HG02852 (cell line): ENCODE measurements at regions not wholly inside any gene's neighbourhood (a gene's known extent, or its start where the extent isn't known, plus 50 kb on each side); places are given as distances from the start of the nearest gene placed in this dataset.
"Not testable (repeated sequence)": the region's sequence is repeated elsewhere in the genome, so short reads cannot be mapped to it uniquely, and the experiment has no call there.

Source experiments
- ATAC-seq: cut with Tn5 transposase; IDR thresholded peaks from one replicate; pipeline ENCODE4 v1.9.1; 2021; ENCODE audit warnings: mild to moderate bottlenecking, moderate library complexity; ENCODE audit not compliant: unreplicated experiment

DNA sequence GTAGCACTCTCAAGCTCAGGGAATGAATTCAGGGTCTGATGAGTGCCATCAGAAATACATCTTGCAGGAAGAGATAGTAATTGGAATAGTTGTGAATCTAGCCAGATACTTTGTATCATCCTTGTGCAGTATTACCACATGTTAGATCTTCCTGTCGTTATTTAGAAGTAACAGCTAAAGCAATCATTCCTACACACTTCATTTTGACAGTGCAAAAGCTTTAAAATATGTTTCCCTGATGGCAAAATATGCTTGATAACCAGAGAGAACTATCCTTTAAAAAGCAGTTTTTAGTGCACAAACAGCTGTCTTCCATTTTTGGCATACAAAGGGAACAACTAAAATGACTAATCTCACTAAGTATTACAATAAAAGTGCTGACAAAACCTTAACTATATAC is 149.5 kb upstream of the SLC38A2 start:
- ATAC-seq = no peak

DNA sequence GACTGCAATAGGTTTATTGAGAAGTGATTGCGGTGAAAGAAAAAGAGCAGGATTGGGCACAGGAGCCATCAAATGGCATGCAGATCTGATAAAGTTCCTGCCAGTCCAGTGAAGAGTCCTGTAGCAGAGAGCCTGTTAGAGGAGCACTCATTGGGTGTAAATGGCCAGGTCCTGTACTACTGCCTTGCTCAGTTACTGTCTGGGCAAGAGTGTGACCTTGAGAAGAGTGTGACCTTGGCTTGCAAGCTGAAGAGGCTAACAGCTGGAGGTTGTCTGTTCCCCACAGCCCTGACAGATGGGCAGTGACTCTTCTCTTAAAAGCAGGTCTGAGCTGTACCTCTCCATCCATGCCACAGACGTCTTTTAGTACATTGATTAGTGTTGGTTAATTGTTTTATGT is 148.6 kb upstream of the SLC38A2 start:
- no peak for ATAC-seq

DNA sequence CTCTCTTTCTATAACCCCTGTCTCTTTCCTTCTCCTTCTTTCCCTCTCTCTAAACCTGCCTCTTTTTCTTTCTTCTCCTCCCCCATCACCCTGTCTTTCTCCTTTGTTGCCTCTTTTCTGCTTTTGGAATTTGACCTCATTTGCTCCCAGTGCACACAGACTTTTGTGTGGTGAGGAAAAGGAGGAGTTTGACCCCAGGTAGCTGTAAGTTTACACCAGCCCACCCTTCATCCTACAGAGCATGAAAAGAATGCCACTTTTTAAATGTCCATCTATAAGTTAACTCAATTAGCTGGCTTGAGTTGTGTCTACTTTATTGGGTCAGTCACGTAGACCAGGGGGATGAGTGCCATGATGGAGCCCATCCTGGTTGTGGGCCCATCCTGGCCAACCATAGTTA is 146.8 kb upstream of the SLC38A2 start:
- ATAC-seq = no peak

DNA sequence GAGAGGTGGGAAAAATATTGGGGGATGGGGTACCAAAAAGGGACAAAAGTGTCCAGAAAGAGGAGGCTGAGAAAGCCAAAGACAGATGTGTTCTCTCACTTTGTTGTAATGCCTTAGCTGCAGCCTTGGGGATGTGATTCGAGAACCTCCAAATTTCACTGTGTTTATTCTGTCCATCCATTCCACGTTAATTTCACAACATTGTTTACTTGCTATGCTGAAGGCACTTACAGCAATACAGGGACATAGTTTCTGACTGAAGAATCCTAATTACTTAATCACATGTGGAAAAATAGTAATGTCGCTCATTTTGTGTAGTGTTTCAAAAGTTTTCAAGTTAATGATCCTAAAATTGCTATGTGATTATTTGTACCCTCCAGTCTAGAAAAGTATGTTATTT is 146.2 kb upstream of the SLC38A2 start:
- no peak for ATAC-seq

DNA sequence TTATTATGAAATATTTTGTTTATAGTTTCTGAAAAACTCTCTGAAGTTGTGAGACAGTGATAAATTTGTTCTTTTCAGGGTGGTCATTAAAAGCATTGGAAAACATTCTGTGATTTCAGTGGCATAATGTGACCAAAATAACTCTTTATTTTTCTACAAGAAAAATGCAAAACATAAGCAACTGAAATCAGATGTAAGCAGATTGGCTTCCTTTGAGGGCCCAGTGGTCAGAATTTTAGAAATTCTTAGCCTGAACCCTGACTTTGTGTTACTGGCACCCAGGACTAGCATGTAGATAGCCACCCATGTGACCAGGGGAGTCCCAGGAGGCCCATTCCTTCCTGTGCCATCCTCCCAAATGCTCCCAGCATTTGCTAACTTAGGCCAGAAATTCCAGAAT is 145.6 kb upstream of the SLC38A2 start:
- no peak for ATAC-seq

DNA sequence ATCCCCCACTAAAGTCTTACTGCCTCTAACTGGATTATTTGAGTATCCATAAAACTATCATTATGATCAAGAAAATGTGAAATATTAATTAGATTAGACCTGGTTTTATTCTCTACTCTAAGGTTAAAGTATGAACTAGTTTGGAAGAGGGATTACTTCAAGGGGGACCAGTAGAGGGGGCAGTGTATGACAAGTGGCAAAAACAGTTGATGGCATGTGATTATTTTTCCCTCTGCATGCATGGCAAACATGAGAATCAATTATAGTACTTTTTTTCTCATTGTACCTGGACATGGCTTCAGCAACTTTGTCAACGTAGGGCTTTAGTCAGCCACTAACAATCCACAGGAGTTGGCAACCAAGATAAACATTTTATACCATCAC is 145.0 kb upstream of the SLC38A2 start:
- peak; percentile 21 for ATAC-seq

DNA sequence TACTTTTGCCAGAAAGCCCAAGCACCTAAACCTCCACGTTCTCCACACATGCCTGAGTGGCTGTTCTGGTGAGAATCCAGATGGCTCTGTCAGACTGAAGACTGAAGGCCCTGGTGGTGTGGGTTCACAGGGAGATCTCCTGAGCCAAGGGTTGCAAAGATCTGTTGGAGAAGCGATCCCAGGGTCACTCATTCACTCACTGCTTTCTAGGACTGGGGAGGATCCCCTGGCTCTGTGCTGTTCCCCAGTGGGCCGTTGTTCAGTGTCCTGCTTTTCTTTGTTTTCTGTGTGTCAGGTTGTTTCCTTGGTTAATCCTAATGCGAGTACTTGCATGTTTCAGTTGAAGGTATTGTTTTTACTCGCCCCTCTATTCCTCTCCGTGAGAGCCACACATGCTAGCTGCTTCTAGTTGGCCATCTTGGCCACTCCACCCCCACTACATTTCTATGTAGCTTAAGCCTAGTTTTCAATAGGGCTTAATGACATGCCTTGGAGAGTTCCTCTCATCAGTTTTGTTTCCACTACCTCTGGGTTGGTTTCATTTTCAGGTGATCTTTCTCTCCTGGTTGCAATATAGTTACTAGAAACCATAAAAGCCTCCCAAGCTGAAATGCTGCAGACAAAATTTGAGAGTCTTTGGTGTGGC is 144.5 kb upstream of the SLC38A2 start:
- peak; percentile 96 for ATAC-seq

DNA sequence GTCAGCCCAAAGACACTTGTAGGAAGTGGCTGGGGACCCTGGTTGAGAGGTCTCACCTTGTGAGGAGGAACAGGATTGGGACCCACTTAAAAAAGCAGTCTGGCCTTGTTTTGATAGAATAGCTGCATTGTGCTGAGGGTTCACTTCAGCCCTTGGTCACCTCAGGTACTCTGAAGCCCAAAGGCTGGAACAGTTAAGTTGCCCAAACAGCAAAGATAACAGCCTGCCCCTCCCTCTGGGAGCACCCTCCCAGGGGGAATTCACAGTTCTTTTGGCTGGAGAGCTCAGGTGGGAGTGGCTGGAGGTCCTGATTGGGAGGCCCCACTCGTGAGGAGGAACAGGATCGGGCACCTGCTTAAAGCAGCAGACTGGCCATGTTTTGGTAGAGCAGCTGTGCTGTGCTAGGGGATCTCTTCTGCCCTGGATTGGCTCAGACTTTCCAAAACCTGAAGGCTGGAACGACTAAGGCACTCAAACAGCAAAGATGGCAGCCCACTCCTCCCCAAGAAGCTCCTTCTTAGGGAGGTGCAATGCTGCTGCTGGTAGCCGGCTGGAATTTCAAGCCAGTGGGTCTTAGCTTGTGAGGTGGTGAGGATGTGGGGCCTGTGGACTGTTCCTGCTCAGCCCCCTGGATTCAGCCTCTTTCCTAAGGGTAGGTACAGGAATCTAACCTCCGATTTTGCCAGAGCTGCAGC is 143.8 kb upstream of the SLC38A2 start:
- ATAC-seq = no peak

DNA sequence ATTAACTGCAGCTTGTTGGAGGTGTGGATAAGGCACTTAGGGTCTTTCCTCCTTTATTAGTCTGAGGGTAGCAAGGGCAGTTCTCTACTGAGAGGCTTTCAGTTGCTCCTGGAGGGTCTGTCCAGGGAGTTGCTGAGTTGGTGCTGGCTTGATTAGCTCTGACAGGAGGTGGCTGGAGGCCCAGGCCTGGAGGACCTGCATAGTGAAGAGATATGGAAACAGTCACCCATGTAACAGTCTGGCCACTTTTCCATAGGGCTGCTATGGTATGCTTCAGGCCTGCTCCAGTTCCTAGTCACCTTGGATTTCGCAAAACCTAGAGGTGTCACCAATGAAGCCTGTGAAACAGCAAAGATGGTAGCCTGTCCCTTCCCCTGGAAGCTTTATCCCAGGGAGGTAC is 143.3 kb upstream of the SLC38A2 start:
- ATAC-seq = no peak

DNA sequence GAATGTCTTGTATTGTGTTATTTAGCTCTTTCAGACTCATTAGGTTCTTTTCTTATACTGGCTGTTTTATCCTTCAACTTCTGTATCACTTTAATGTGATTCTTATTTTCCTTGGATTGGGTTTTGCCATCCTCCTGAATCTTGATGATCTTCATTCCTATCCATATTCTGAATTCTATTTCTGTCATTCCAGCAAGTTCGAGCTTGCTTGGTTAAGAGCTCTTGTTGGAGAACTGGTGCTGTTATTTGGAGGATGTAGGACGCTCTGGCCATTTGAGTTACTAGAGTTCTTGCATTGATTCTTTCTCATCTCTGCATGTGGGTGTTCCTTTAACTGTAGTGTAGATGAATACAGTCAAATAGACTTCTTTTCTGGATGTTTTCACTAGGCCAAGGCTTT is 142.3 kb upstream of the SLC38A2 start:
- no peak for ATAC-seq

DNA sequence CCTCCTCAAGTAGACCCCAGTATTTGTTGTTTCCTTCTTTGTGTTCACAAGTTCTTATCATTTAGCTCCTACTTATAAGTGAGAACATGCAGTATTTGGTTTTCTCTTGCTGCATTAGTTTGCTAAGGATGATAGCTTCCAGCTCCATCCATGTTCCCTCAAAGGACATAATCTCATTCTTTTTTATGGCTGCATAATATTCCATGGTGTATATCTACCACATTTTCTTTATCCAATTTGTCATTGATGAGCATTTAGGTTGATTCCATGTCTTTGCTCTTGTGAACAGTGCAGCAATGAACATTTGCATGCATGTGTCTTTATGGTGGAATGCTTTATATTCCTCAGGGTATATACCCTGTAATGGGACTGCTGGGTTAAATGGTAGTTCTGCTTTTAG is 137.7 kb upstream of the SLC38A2 start:
- ATAC-seq = not testable (repeated sequence)

DNA sequence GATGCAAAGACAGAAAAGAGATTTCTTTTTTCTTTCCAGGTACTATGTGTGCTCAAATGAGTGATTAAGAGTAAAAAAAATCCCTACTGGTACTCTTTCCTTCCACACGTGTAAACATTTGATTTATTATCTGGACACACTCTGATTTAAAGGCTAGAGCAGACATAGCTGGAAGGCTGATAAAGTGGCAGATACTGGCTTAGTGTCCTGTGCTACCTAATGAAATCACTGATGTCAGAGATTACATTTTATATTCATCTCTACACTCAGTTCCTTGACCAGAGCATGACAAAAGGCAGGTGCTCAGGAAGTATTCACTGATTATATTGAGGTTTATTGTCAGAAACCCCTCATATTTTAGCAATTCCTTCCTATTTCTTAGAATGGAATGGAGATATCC is 136.6 kb upstream of the SLC38A2 start:
- no peak for ATAC-seq

DNA sequence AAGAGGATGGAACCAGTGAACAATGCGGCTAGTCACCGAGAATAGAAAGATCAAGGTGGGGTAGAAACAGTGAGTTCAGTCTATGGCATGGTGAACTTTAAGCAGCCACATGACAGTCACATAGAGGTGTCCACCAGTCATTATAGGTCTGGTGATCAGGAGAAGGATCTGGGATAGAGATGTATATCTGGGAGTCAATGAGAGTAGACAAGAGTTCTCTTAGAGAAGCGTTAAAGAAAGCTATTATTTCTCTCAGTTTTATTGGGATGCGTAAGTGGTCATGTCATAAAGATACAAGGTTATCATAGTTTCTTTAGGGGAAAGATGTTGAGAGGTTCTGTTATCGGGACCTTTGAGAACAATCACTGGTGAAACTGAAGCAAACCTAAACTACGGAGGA is 136.1 kb upstream of the SLC38A2 start:
- no peak for ATAC-seq

DNA sequence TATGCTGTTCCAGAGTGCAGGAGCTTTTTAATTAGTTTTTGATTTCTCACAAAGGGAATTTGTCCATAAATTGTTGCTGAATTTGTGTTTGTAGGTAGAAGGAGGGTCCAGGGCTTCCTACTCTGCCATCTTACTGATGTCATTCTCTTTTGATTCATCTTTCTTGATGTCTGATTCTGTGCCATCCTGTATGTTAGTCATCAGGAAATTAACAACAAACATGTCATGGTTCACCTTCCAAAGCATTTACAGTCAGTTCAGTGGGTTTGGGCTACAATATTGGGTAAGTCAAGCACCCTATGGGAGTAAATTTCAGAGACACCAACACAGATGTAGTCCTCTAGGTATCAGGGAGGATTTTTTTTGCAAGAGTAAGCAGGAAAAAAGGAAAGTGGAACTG is 135.2 kb upstream of the SLC38A2 start:
- no peak for ATAC-seq

DNA sequence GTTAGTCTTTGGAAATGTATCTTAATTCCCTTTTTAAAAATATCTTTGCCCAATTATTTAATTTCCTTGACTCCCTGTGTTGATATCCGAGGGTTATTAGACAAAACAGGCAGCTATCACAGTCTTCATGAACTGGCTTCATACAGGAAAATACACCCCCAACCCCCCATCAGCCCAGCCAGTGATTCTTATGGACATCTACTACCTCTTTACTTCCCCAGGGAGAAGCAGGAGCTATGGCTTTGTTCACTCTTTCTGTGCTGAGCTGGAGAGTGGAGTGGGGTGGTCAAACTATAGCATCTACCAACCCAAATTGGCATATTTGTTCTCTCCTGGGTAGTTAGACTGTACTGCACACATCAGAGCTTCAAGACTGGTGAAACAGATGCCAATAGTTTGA is 134.4 kb upstream of the SLC38A2 start:
- ATAC-seq = no peak

DNA sequence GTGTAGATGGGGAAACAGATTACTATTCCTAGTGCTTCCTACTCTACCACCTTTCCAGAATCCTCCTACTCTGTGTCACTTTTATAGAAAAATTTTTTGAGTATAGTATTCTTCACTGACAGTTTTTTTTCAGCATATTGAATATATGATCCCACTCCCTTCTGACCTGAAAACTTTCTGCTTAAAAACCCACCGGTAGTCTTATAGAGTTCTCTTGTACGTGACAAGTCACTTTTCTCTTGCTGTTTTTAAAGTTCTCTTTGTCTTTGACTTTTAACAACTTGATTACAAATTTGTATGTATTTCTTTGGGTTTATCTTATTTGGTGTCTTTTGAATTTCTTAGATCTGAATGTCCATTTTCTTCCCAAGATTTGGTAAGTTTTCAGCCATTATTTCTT is 133.6 kb upstream of the SLC38A2 start:
- no peak for ATAC-seq

DNA sequence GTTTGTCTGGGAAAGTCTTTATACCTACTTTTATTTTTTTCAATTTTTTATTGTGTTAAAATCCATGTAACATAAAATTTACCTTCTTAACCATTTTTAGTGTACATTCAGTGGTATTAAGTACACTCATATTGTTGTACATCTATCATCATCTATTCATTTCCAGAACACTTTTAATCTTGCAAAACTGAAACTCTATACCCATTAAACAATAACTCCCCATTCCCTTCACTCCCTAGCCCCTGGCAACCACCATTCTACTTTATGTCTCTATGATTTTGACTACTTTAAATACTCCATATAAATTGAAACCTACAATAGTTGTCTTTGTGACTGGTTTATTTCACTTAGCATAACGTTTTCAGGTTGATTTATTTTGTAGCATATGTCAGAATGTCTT is 131.9 kb upstream of the SLC38A2 start:
- ATAC-seq = no peak

DNA sequence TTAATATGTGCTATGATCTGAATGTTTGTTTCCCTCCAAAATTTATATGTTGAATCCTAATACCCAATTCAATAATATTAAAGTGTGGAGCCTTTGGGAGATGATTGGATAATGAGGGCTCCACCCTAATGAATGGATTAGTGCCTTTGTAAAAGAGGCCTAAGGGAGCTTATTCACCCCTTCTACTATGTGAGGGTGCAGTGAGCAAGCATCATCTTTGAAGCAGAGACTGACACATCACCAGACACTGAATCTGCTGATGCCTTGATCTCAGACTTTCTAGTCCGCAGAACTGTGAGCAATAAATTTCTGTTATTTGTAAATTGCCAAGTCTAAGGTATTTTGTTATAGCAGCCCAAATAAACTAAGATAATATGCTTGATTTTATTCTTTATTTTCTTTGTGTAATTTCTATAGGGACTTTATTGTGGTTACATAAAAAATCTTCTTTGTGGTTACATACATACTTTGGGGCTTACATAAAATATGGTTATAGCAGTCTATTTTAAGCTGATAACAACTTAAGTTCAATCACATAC is 131.1 kb upstream of the SLC38A2 start:
- no peak for ATAC-seq

DNA sequence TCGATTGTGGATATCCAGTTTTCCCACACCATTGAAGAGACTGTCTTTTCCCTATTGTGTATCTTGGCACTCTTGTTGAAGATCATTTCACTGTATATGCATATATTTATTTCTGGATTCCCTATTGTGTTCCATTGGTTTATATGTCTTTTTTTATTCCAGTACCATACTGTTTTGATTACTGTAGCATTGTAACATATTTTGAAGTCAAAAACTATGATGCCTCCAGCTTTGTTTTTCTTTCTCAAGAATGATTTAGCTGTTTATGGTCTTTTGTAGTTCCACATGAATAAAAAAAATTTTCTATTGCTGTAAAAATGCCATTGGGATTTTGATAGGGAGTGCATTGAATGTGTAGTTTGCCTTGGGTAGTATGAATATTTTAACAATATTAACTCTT is 128.1 kb upstream of the SLC38A2 start:
- ATAC-seq = no peak

DNA sequence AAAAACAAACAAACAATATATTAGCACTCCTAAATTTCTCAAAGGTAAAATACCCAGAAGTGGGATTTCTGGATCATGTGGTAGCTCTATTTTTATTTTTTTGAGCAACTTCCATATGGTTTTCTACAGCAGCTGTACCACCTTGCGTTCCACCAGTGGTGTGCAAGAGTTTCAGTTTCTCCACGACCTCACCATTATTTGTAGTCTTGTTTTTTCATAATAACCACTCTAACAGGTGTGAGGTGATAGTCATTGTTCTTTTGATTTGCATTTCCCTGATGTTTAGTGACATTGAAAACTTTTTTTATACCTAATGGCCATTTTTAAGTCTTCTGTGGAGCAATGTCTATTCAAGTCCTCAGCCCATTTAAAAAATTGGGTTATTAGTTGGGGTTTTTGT is 127.3 kb upstream of the SLC38A2 start:
- peak; percentile 93 for ATAC-seq

DNA sequence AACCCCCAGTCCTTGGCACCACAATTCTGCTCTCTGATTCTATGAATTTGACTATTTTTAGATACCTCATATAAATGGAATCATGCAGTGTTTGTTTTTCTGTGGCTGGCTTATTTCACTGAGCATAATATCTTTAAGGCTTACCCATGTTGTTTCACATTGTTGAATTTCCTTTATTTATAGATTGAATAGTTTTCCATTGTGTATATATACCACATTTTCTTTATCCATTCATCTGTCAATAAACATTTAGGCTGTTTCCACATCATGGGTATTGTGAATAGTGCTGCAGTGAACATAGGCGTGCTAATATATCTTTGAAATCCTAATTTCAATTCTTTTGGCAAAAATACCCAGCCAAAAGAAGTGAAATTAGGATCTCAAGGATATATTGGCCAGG is 126.7 kb upstream of the SLC38A2 start:
- ATAC-seq = no peak

DNA sequence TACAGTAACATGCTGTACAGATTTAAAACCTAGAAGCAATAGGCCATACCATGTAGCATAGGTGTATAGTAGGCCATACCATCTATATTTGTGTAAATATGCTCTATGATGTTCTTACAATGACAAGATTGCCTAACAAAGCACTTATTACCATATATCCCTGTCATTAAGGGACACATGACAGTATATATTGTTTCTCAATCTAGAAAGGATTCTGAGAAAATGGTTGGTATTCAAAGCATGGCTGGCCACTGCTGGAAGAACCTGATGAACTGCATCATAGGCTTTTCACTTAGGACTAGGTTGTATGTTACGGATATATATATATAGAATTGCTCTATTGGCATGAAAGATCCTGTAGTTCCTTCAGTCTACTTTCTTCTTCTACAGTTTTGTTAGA is 125.2 kb upstream of the SLC38A2 start:
- ATAC-seq = no peak

DNA sequence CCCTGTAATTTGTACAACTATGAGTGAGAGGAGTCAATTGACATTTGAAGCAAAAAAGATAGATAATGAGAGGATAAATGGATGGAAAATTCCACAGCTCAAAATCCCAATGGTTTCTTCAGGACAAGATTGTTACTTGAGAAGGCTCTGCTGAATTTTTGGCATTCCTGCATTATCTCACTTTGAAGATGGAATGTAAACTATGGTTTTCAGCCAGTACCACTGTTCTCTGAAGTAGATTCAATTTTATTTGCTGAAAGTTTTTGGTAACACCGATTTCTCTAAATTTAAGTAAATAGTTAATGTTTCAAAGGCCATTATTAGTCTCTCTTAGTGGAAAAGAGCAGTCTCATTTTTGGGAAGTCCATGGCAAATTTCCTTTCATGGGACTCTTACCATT is 121.9 kb upstream of the SLC38A2 start:
- no peak for ATAC-seq
